Neutrophil (primary cell): ENCODE measurements at regions not wholly inside any gene's neighbourhood (a gene's known extent, or its start where the extent isn't known, plus 50 kb on each side); places are given as distances from the start of the nearest gene placed in this dataset.

ENCODE experiments used
- H3K27ac ChIP-seq: fragments of 200-600 bp; sonication (generic); 2 replicates; pipeline ENCODE4 v1.5.1; 2016; ENCODE audit warnings: mild to moderate bottlenecking, moderate library complexity
- H3K27me3 ChIP-seq: fragments of 200-600 bp; sonication (generic); 2 replicates; pipeline ENCODE4 v1.6.0; 2016; ENCODE audit warnings: mild to moderate bottlenecking
- H3K36me3 ChIP-seq: fragments of 200-600 bp; sonication (generic); 2 replicates; pipeline ENCODE4 v1.5.1; 2017
- H3K4me1 ChIP-seq, 2 experiments: fragments of 200-600 bp in 1 of 2; sonication (generic) in 1 of 2; 1 replicate in 1 of 2; 2 replicates in 1 of 2; pipeline versions ENCODE4 v1.5.1 to v1.6.1; 2013 to 2016; ENCODE audit warnings: low read depth in 1 of 2, low read length in 1 of 2, mild to moderate bottlenecking in 1 of 2, moderate library complexity in 1 of 2; ENCODE audit not compliant: control insufficient read depth in 1 of 2, insufficient read depth in 1 of 2
- H3K4me3 ChIP-seq, 2 experiments: fragments of 200-600 bp in 1 of 2; sonication (generic) in 1 of 2; 1 replicate in 1 of 2; 2 replicates in 1 of 2; pipeline ENCODE4 v1.5.1; 2013 to 2016; ENCODE audit warnings: low read depth in 1 of 2, low read length in 1 of 2, mild to moderate bottlenecking in 1 of 2, moderate library complexity in 1 of 2
- H3K9me3 ChIP-seq: fragments of 200-600 bp; sonication (generic); 2 replicates; pipeline ENCODE4 v1.5.1; 2016
- CTCF ChIP-seq: fragments of 200-600 bp; sonication (generic); IDR thresholded peaks from 2 replicates; pipeline ENCODE4 v1.5.1; 2016; ENCODE audit warnings: antibody characterized with exemption

- Histone ChIP-seq H3K9me3 (no peaks in the 10 kb centered on the region), H3K4me1 (no peaks in the 10 kb centered on the region), H3K4me3 (no peak overlapping the region), H3K27me3 (no peaks in the 10 kb centered on the region), H3K36me3 (no peaks in the 10 kb centered on the region), H3K27ac (no peak overlapping the region)
- no peak for TF ChIP-seq CTCF
Observed at GRCh38 chr18:30766053-30766452, 276.5 kb downstream of the DSC3 start.

- H3K27me3 ChIP-seq, result no peaks in the 10 kb centered on the region
- no peaks in the 10 kb centered on the region for H3K4me1 ChIP-seq
- no peak overlapping the region for H3K27ac ChIP-seq
- no peak for TF ChIP-seq CTCF
- no peak overlapping the region for H3K4me3 ChIP-seq
- H3K36me3 ChIP-seq, result no peaks in the 10 kb centered on the region
- no peaks in the 10 kb centered on the region for H3K9me3 ChIP-seq
Observed at GRCh38 chr18:30765247-30765646, 277.3 kb downstream of the DSC3 start.

- Histone ChIP-seq H3K36me3 (no peaks in the 10 kb centered on the region), H3K4me1 (no peaks in the 10 kb centered on the region), H3K9me3 (no peaks in the 10 kb centered on the region), H3K27me3 (no peaks in the 10 kb centered on the region), H3K27ac (no peak overlapping the region), H3K4me3 (no peak overlapping the region)
- TF ChIP-seq CTCF, result no peak
Observed at GRCh38 chr18:30763902-30764350, 278.6 kb downstream of the DSC3 start.

- no peaks in the 10 kb centered on the region for H3K9me3 ChIP-seq
- H3K36me3 ChIP-seq, result no peaks in the 10 kb centered on the region
- H3K4me3 ChIP-seq, result no peak overlapping the region
- no peaks in the 10 kb centered on the region for H3K4me1 ChIP-seq
- no peaks in the 10 kb centered on the region for H3K27me3 ChIP-seq
- no peak for TF ChIP-seq CTCF
- no peak overlapping the region for H3K27ac ChIP-seq
Observed at GRCh38 chr18:30754846-30755245, 287.7 kb downstream of the DSC3 start.

GRCh38 chr18:30748541-30748940 lies 294.0 kb downstream of the DSC3 start:
- no peaks in the 10 kb centered on the region for H3K27me3 ChIP-seq
- no peaks in the 10 kb centered on the region for H3K4me1 ChIP-seq
- no peaks in the 10 kb centered on the region for H3K9me3 ChIP-seq
- no peak overlapping the region for H3K27ac ChIP-seq
- no peaks in the 10 kb centered on the region for H3K36me3 ChIP-seq
- no peak for TF ChIP-seq CTCF
- H3K4me3 ChIP-seq, result no peak overlapping the region

GRCh38 chr18:30746224-30746623 lies 296.3 kb downstream of the DSC3 start:
- Histone ChIP-seq H3K27ac (no peak overlapping the region), H3K36me3 (no peaks in the 10 kb centered on the region), H3K27me3 (no peaks in the 10 kb centered on the region), H3K4me3 (no peak overlapping the region), H3K9me3 (no peaks in the 10 kb centered on the region), H3K4me1 (no peaks in the 10 kb centered on the region)
- no peak for TF ChIP-seq CTCF
